Neural cell (in vitro differentiated cells): ENCODE measurements at regions not wholly inside any gene's neighbourhood (a gene's known extent, or its start where the extent isn't known, plus 50 kb on each side); places are given as distances from the start of the nearest gene placed in this dataset.

Source experiments
- EP300 ChIP-seq: fragments of 450-650 bp; conservative IDR thresholded peaks from 2 replicates; pipeline ENCODE4 v1.6.1; 2014; ENCODE audit warnings: antibody characterized with exemption, mild to moderate bottlenecking, moderate library complexity; ENCODE audit not compliant: poor library complexity, severe bottlenecking
- EZH2 ChIP-seq: fragments of 200-600, 300-800 bp; shearing (Covaris generic), sonication (generic); IDR thresholded peaks from 2 replicates; pipeline ENCODE4 v1.6.1; 2014; ENCODE audit warnings: antibody characterized with exemption, low read length, borderline replicate concordance, mild to moderate bottlenecking; ENCODE audit not compliant: insufficient read depth, poor library complexity, severe bottlenecking
- POLR2AphosphoS5 ChIP-seq: IDR thresholded peaks from 2 replicates; pipeline ENCODE4 v1.6.1; 2012
- RAD21 ChIP-seq: fragments of 450-650 bp; conservative IDR thresholded peaks from 2 replicates; pipeline ENCODE4 v1.6.1; 2014; ENCODE audit warnings: antibody characterized with exemption, mild to moderate bottlenecking, moderate library complexity
- SMC3 ChIP-seq: fragments of 450-650 bp; conservative IDR thresholded peaks from 2 replicates; pipeline ENCODE4 v1.6.1; 2014; ENCODE audit warnings: antibody characterized with exemption, mild to moderate bottlenecking, moderate library complexity; ENCODE audit not compliant: poor library complexity
- TAF1 ChIP-seq: IDR thresholded peaks from 2 replicates; pipeline ENCODE4 v1.6.1; 2012; ENCODE audit warnings: low read depth
- TF ChIP-seq, protein P1 (sequence below): fragments of 450-650 bp; IDR thresholded peaks from 2 replicates; pipeline ENCODE4 v1.5.1; 2014; ENCODE audit warnings: antibody characterized with exemption, mild to moderate bottlenecking, moderate library complexity; ENCODE audit not compliant: poor library complexity, severe bottlenecking
- TF ChIP-seq, protein P2 (sequence below): IDR thresholded peaks from 2 replicates; pipeline ENCODE4 v1.6.1; 2012; ENCODE audit warnings: borderline replicate concordance

GRCh38 chr2:226312155-226312554 lies 487.5 kb downstream of the IRS1 start:
- TF ChIP-seq EZH2 = no peak
- TF ChIP-seq POLR2AphosphoS5 = no peak
- no peak for TF ChIP-seq EP300
- TF ChIP-seq, protein P1, sequence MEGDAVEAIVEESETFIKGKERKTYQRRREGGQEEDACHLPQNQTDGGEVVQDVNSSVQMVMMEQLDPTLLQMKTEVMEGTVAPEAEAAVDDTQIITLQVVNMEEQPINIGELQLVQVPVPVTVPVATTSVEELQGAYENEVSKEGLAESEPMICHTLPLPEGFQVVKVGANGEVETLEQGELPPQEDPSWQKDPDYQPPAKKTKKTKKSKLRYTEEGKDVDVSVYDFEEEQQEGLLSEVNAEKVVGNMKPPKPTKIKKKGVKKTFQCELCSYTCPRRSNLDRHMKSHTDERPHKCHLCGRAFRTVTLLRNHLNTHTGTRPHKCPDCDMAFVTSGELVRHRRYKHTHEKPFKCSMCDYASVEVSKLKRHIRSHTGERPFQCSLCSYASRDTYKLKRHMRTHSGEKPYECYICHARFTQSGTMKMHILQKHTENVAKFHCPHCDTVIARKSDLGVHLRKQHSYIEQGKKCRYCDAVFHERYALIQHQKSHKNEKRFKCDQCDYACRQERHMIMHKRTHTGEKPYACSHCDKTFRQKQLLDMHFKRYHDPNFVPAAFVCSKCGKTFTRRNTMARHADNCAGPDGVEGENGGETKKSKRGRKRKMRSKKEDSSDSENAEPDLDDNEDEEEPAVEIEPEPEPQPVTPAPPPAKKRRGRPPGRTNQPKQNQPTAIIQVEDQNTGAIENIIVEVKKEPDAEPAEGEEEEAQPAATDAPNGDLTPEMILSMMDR = no peak
- no peak for TF ChIP-seq TAF1
- no peak for TF ChIP-seq SMC3
- TF ChIP-seq, protein P2, sequence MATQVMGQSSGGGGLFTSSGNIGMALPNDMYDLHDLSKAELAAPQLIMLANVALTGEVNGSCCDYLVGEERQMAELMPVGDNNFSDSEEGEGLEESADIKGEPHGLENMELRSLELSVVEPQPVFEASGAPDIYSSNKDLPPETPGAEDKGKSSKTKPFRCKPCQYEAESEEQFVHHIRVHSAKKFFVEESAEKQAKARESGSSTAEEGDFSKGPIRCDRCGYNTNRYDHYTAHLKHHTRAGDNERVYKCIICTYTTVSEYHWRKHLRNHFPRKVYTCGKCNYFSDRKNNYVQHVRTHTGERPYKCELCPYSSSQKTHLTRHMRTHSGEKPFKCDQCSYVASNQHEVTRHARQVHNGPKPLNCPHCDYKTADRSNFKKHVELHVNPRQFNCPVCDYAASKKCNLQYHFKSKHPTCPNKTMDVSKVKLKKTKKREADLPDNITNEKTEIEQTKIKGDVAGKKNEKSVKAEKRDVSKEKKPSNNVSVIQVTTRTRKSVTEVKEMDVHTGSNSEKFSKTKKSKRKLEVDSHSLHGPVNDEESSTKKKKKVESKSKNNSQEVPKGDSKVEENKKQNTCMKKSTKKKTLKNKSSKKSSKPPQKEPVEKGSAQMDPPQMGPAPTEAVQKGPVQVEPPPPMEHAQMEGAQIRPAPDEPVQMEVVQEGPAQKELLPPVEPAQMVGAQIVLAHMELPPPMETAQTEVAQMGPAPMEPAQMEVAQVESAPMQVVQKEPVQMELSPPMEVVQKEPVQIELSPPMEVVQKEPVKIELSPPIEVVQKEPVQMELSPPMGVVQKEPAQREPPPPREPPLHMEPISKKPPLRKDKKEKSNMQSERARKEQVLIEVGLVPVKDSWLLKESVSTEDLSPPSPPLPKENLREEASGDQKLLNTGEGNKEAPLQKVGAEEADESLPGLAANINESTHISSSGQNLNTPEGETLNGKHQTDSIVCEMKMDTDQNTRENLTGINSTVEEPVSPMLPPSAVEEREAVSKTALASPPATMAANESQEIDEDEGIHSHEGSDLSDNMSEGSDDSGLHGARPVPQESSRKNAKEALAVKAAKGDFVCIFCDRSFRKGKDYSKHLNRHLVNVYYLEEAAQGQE = no peak
- no peak for TF ChIP-seq RAD21
